A549 (cell line): ENCODE measurements at regions not wholly inside any gene's neighbourhood (a gene's known extent, or its start where the extent isn't known, plus 50 kb on each side); places are given as distances from the start of the nearest gene placed in this dataset.
"Not testable (repeated sequence)": the region's sequence is repeated elsewhere in the genome, so short reads cannot be mapped to it uniquely, and the experiment has no call there.

ENCODE experiments used
- ATAC-seq, 2 experiments: fragments of 200-7000 bp in 1 of 2; fragments of >200 bp in 1 of 2; cut with Nextera tagmentation in 1 of 2; cut with Tn5 transposase in 1 of 2; 3 replicates each; pipeline versions ENCODE4 v1.8.0 to v1.9.1; 2018 to 2020; ENCODE audit warnings: mild to moderate bottlenecking in 1 of 2, moderate library complexity in 1 of 2
- CTCF ChIA-PET: fragments of 300-600 bp; sonication (Branson Sonifier 250); formaldehyde crosslinking; extraction: SDS; loops from one replicate; lab custom pipeline; 2021; ENCODE audit warnings: antibody characterized with exemption, inconsistent platforms; lab: Yijun Ruan, JAX
- POLR2A ChIA-PET: fragments of 350-600 bp; formaldehyde crosslinking; extraction: SDS; loops from one replicate; lab custom pipeline; 2021; ENCODE audit warnings: antibody characterized with exemption, inconsistent platforms; lab: Yijun Ruan, JAX
- DNase-seq, 2 experiments: peaks; one replicate each; pipeline versions ENCODE4 v3.0.0 to v3.0.0-alpha.2; 2011 to 2016; ENCODE audit warnings: low read depth in 1 of 2, low spot score in 1 of 2
- FAIRE-seq: peaks from 2 replicates; lab custom pipeline; 2011; peaks lifted over from hg19 to GRCh38; lab: Jason Lieb, UNC
- H3K27ac ChIP-seq, 2 experiments: fragments of >200 bp; sonication (Bioruptor Twin); formaldehyde crosslinking; 3 replicates each; pipeline ENCODE4 v1.5.1; 2016 to 2017
- H3K4me1 ChIP-seq: fragments of >200 bp; sonication (Bioruptor Twin); formaldehyde crosslinking; 3 replicates; pipeline ENCODE4 v1.6.1; 2016
- H3K4me2 ChIP-seq: fragments of >200 bp; sonication (Bioruptor Twin); formaldehyde crosslinking; 3 replicates; pipeline ENCODE4 v1.6.1; 2016
- H3K4me3 ChIP-seq: fragments of >200 bp; sonication (Bioruptor Twin); formaldehyde crosslinking; 3 replicates; pipeline ENCODE4 v1.5.1; 2016
- H3K9me3 ChIP-seq: fragments of >200 bp; sonication (Bioruptor Twin); formaldehyde crosslinking; 3 replicates; pipeline ENCODE4 v1.6.1; 2016
- CHD4 ChIP-seq: fragments of 200-600 bp; sonication (generic); IDR thresholded peaks from 2 replicates; pipeline ENCODE4 v1.6.1; 2016; ENCODE audit warnings: antibody characterized with exemption, mild to moderate bottlenecking, borderline replicate concordance
- EHF ChIP-seq: fragments of 250-450 bp; sonication (Bioruptor Pico); IDR thresholded peaks from 2 replicates; pipeline ENCODE4 v1.5.0; 2020; ENCODE audit warnings: mild to moderate bottlenecking
- EHMT2 ChIP-seq: fragments of 200-600 bp; sonication (generic); IDR thresholded peaks from 2 replicates; pipeline ENCODE4 v1.6.1; 2016; ENCODE audit warnings: antibody characterized with exemption, low read depth, mild to moderate bottlenecking, moderate library complexity
- EP300 ChIP-seq, 2 experiments: fragments of >200 bp; sonication (Bioruptor Twin); formaldehyde crosslinking; IDR thresholded peaks; 2 replicates in 1 of 2; 3 replicates in 1 of 2; pipeline ENCODE4 v1.6.1; 2016 to 2017
- FOSL2 ChIP-seq, 2 experiments: fragments of 450-650 bp in 1 of 2; fragments of >200 bp in 1 of 2; sonication (Bioruptor Twin) in 1 of 2; formaldehyde crosslinking; IDR thresholded peaks; 2 replicates each; pipeline versions ENCODE4 v1.5.0 to v1.6.1; 2016 to 2020; ENCODE audit warnings: mild to moderate bottlenecking in 1 of 2, moderate library complexity in 1 of 2
- FOXS1 ChIP-seq: fragments of 250-450 bp; sonication (Bioruptor Pico); IDR thresholded peaks from 2 replicates; pipeline ENCODE4 v1.5.0; 2020; ENCODE audit warnings: mild to moderate bottlenecking, moderate library complexity
- KDM5A ChIP-seq: fragments of 200-600 bp; sonication (generic); IDR thresholded peaks from 2 replicates; pipeline ENCODE4 v1.6.1; 2016; ENCODE audit warnings: antibody characterized with exemption, mild to moderate bottlenecking
- MAFK ChIP-seq: fragments of 450-650 bp; IDR thresholded peaks from 2 replicates; pipeline ENCODE4 v1.6.1; 2014; ENCODE audit not compliant: partially characterized antibody
- MAX ChIP-seq: IDR thresholded peaks from 2 replicates; pipeline ENCODE4 v1.6.1; 2012
- MAZ ChIP-seq: fragments of 150-350 bp; IDR thresholded peaks from 2 replicates; pipeline ENCODE4 v1.6.1; 2014; ENCODE audit warnings: antibody characterized with exemption, low read depth, low read length, borderline replicate concordance
- NFE2L2 ChIP-seq: fragments of 150-350 bp; conservative IDR thresholded peaks from 2 replicates; pipeline ENCODE4 v1.6.1; 2014; ENCODE audit warnings: low read length
- POLR2AphosphoS2 ChIP-seq: conservative IDR thresholded peaks from 2 replicates; pipeline ENCODE4 v1.6.1; 2012; ENCODE audit warnings: low read length, improper control_type of control experiment, inconsistent platforms
- RAD21 ChIP-seq, 2 experiments: fragments of >200 bp in 1 of 2; sonication (Bioruptor Twin) in 1 of 2; formaldehyde crosslinking in 1 of 2; IDR thresholded peaks in 1 of 2; conservative IDR thresholded peaks in 1 of 2; 2 replicates in 1 of 2; 3 replicates in 1 of 2; pipeline ENCODE4 v1.6.1; 2012 to 2018; ENCODE audit warnings: inconsistent platforms in 1 of 2
- REST ChIP-seq: fragments of 200-600 bp; sonication (generic); IDR thresholded peaks from 2 replicates; pipeline ENCODE4 v1.6.1; 2016; ENCODE audit warnings: antibody characterized with exemption, mild to moderate bottlenecking, moderate library complexity
- RNF2 ChIP-seq: fragments of 200-600 bp; sonication (generic); IDR thresholded peaks from 2 replicates; pipeline ENCODE4 v1.6.1; 2016; ENCODE audit warnings: low read depth, mild to moderate bottlenecking, antibody characterized with exemption, moderate library complexity, borderline replicate concordance
- TFCP2L1 ChIP-seq: fragments of 250-450 bp; sonication (Bioruptor Pico); IDR thresholded peaks from 2 replicates; pipeline ENCODE4 v1.5.0; 2021; ENCODE audit warnings: mild to moderate bottlenecking
- WGBS: methylation state at CpG from one replicate; pipeline ENCODE4 v1.1.6; 2017; ENCODE audit errors: missing lambda C conversion rate; 5-methylcytosine and 5-hydroxymethylcytosine counted together
- TF ChIP-seq, protein P1 (sequence below): IDR thresholded peaks from 2 replicates; pipeline ENCODE4 v1.6.1; 2012

GRCh38 chr12:68483592-68484383 is 126.9 kb upstream of the RAP1B start:
- peak; percentile 46 for FAIRE-seq
- POLR2A ChIA-PET = no interaction called here

GRCh38 chr12:68484578-68484977 is 126.1 kb upstream of the RAP1B start:
- 90% methylated on average over 6 of the region's 6 CpGs for WGBS
- CTCF ChIA-PET, H3K4me2 ChIP-seq: not testable (repeated sequence)

More at GRCh38 chr12:68483592-68484383, 126.9 kb upstream of the RAP1B start:
- Histone ChIP-seq H3K4me1 (peaks cover 8% of the 10 kb centered on the region; the same call in 2 of the 3 replicates), H3K4me3 (no peak overlapping the region), H3K9me3 (0 out of 3 replicates have a peak, but pooled peaks cover 3% of the 10 kb centered on the region), H3K27ac (peak overlapping the region; percentile 12 to 16; a peak in 1 of 6 replicates), H3K4me2 (no peak overlapping the region)
- DNase-seq = peak in 1 of 2 experiments; percentile 13
- no peak for TF ChIP-seq NFE2L2
- TF ChIP-seq EP300 (IDR thresholded peaks at IDR 0.05) = no peak
- no peak for TF ChIP-seq EHMT2
- no peak for TF ChIP-seq FOSL2 (IDR thresholded peaks at IDR 0.05)
- peak; percentile 17; the same call in 1 of the 2 replicates for TF ChIP-seq FOSL2 (CRISPR knock-in tag; IDR thresholded peaks at IDR 0.05)
- TF ChIP-seq CHD4 = no peak
- TF ChIP-seq POLR2AphosphoS2 = no peak
- TF ChIP-seq RAD21 (conservative IDR thresholded peaks at IDR 0.05 in 1 of 2, IDR thresholded peaks at IDR 0.05 in 1 of 2) = no peak
- TF ChIP-seq REST = no peak
- no peak for TF ChIP-seq RNF2
- no peak for TF ChIP-seq KDM5A
- no peak for TF ChIP-seq MAX
- no peak for TF ChIP-seq FOXS1 (CRISPR knock-in tag)
- peak; percentile 66 for TF ChIP-seq MAFK
- TF ChIP-seq, protein P1, sequence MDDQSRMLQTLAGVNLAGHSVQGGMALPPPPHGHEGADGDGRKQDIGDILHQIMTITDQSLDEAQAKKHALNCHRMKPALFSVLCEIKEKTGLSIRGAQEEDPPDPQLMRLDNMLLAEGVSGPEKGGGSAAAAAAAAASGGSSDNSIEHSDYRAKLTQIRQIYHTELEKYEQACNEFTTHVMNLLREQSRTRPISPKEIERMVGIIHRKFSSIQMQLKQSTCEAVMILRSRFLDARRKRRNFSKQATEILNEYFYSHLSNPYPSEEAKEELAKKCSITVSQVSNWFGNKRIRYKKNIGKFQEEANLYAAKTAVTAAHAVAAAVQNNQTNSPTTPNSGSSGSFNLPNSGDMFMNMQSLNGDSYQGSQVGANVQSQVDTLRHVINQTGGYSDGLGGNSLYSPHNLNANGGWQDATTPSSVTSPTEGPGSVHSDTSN = no peak
- TF ChIP-seq MAZ = no peak
- TF ChIP-seq TFCP2L1 (CRISPR knock-in tag) = no peak
- TF ChIP-seq EHF (CRISPR knock-in tag) = no peak
- CTCF ChIA-PET = no interaction called here
- WGBS = 79% methylated on average over 4 of the region's 4 CpGs
- ATAC-seq = no peak

DNA sequence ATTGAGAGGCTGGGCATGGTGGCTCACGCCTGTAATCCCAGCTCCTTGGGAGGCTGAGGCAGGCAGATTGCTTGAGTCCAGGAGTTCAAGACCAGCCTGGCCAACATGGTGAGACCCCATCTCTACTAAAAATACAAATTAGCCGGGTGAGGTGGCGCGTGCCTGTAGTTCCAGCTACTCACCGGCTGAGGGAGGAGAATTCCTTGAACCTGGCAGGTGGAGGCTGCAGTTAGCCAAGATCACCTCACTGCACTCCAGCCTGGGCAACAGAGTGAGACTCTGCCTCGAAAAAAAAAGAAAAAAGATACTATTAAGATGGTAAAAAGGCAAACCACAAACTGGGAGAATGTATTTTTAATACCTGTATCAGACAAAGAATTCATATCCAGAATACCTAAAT is 124.2 kb upstream of the RAP1B start:
- H3K4me2 ChIP-seq, H3K9me3 ChIP-seq, DNase-seq, ATAC-seq, POLR2A ChIA-PET, H3K4me1 ChIP-seq, FAIRE-seq, H3K27ac ChIP-seq, H3K4me3 ChIP-seq: not testable (repeated sequence)
- WGBS = 77% methylated on average over 6 of the region's 6 CpGs
- CTCF ChIA-PET = interaction anchor here (0.6 kb wide), 1 partner anchor 322 kb away, joined by 4 read pairs; the partner anchor contains the start of gene MDM2

More at GRCh38 chr12:68484578-68484977, 126.1 kb upstream of the RAP1B start:
- H3K4me3 ChIP-seq, ATAC-seq, H3K9me3 ChIP-seq, DNase-seq, H3K4me1 ChIP-seq, POLR2A ChIA-PET, FAIRE-seq, H3K27ac ChIP-seq: not testable (repeated sequence)
